Lung (tissue), 11 donors: ENCODE measurements at regions not wholly inside any gene's neighbourhood (a gene's known extent, or its start where the extent isn't known, plus 50 kb on each side); places are given as distances from the start of the nearest gene placed in this dataset.

Experiments
- ATAC-seq: fragments of 200-7000 bp; cut with Tn5 transposase; one replicate; pipeline ENCODE4 v1.9.1; 2020; ENCODE audit warnings: moderate number of reproducible peaks; ENCODE audit not compliant: insufficient read depth, low FRiP score
- DNase-seq, 3 donors: peaks; one replicate each; pipeline ENCODE4 v3.0.0-alpha.2; 2013 to 2017
- H3K27ac ChIP-seq, 2 donors: one replicate each; pipeline ENCODE4 v1.5.1; 2013; ENCODE audit warnings: mild to moderate bottlenecking in 2 of 2, moderate library complexity in 2 of 2, control low read depth in 1 of 2, inconsistent platforms in 1 of 2, low read depth in 1 of 2, low read length in 1 of 2
- H3K27me3 ChIP-seq, 3 donors: one replicate each; pipeline ENCODE4 v1.5.1; 2013; ENCODE audit warnings: low read length in 2 of 3; ENCODE audit not compliant: control insufficient read depth in 3 of 3, insufficient read depth in 3 of 3
- H3K36me3 ChIP-seq, 4 donors: one replicate each; pipeline ENCODE4 v1.5.1; 2013; ENCODE audit warnings: low read length in 4 of 4, mild to moderate bottlenecking in 1 of 4, moderate library complexity in 1 of 4; ENCODE audit not compliant: control insufficient read depth in 4 of 4, insufficient read depth in 4 of 4
- H3K4me1 ChIP-seq, 5 donors: one replicate each; pipeline ENCODE4 v1.5.1; 2013; ENCODE audit warnings: low read length in 5 of 5, mild to moderate bottlenecking in 2 of 5, moderate library complexity in 1 of 5; ENCODE audit not compliant: control insufficient read depth in 5 of 5, insufficient read depth in 5 of 5
- H3K4me3 ChIP-seq: one replicate; pipeline ENCODE4 v1.5.1; 2013; ENCODE audit warnings: mild to moderate bottlenecking, control low read depth, moderate library complexity
- H3K9ac ChIP-seq, 2 donors: one replicate each; pipeline ENCODE4 v1.5.1; 2013; ENCODE audit warnings: low read length in 2 of 2, control low read depth in 1 of 2; ENCODE audit not compliant: insufficient read depth in 1 of 2
- H3K9me3 ChIP-seq, 4 donors: one replicate each; pipeline ENCODE4 v1.5.1; 2013; ENCODE audit warnings: low read length in 3 of 4, mild to moderate bottlenecking in 1 of 4, moderate library complexity in 1 of 4; ENCODE audit not compliant: control insufficient read depth in 4 of 4, insufficient read depth in 3 of 4
- CTCF ChIP-seq: IDR thresholded peaks from 2 replicates; pipeline ENCODE4 v1.5.1; 2012; ENCODE audit warnings: mild to moderate bottlenecking; ENCODE audit errors: control extremely low read depth, extremely low read depth
- WGBS, 2 donors: extraction: QIAGEN DNeasy Blood & Tissue Kit; methylation state at CpG; one replicate each; pipeline ENCODE4 v1.1.7; 2013; 5-methylcytosine and 5-hydroxymethylcytosine counted together
- donor health status: control.
- donor health status: control.
- donor health status: Bipolar disorder and iron deficiency.
- donor health status: healthy.
- donor health status: DM: yes; HTN: yes; CAD: no.

- DNase-seq = peak; percentile 85 to 93 (median 85)
- 15 to 19% methylated on average over 4 of the region's 4 CpGs for WGBS, 2 donors
- no peak overlapping the region for H3K27ac ChIP-seq
- H3K9me3 ChIP-seq = peaks cover 0 to 2% (median under 1%) of the 10 kb centered on the region in 4 donors
- H3K9ac ChIP-seq = no peak overlapping the region
- H3K4me3 ChIP-seq = no peak overlapping the region
- peak; percentile 57 for TF ChIP-seq CTCF
- H3K36me3 ChIP-seq = no peaks in the 10 kb centered on the region
- no peaks in the 10 kb centered on the region for H3K27me3 ChIP-seq
- peak; percentile 72 for ATAC-seq
- peaks cover 0 to 6% (median 0%) of the 10 kb centered on the region in 5 donors for H3K4me1 ChIP-seq
Observed at GRCh38 chr3:24773798-24774197, 279.1 kb upstream of the THRB start.

- no peak for TF ChIP-seq CTCF
- Histone ChIP-seq H3K4me3 (no peak overlapping the region), H3K27me3 (no peaks in the 10 kb centered on the region), H3K4me1 (no peaks in the 10 kb centered on the region), H3K27ac (no peak overlapping the region), H3K36me3 (no peaks in the 10 kb centered on the region), H3K9ac (no peak overlapping the region), H3K9me3 (peaks cover 0 to 6% (median 2%) of the 10 kb centered on the region in 4 donors)
- no peak for ATAC-seq
- WGBS, 2 donors = 85 to 88% methylated on average over 2 of the region's 2 CpGs
- DNase-seq = no peak
Observed at GRCh38 chr3:24780991-24781390, 286.3 kb upstream of the THRB start.

GRCh38 chr3:24781454-24781853 is 286.8 kb upstream of the THRB start:
- no peak for TF ChIP-seq CTCF
- Histone ChIP-seq H3K4me1 (no peaks in the 10 kb centered on the region), H3K36me3 (no peaks in the 10 kb centered on the region), H3K27me3 (no peaks in the 10 kb centered on the region), H3K9me3 (peaks cover 0 to 6% (median 2%) of the 10 kb centered on the region in 4 donors), H3K9ac (no peak overlapping the region), H3K4me3 (no peak overlapping the region), H3K27ac (no peak overlapping the region)
- WGBS, 2 donors = 93 to 95% methylated on average over 3 of the region's 3 CpGs
- DNase-seq = no peak
- no peak for ATAC-seq

- Histone ChIP-seq H3K27ac (no peak overlapping the region), H3K9ac (no peak overlapping the region), H3K9me3 (peaks cover 0 to 1% (median 0%) of the 10 kb centered on the region in 4 donors), H3K27me3 (no peaks in the 10 kb centered on the region), H3K36me3 (no peaks in the 10 kb centered on the region), H3K4me1 (no peaks in the 10 kb centered on the region), H3K4me3 (no peak overlapping the region)
- WGBS, 2 donors = 72 to 74% methylated on average over 5 of the region's 5 CpGs
- TF ChIP-seq CTCF = no peak
- ATAC-seq = no peak
- no peak for DNase-seq
Observed at GRCh38 chr3:24793896-24794295, 299.2 kb upstream of the THRB start.
